Suppressor macrophage treated with lipopolysaccharide for 1 hour (primary cell): ENCODE measurements at regions not wholly inside any gene's neighbourhood (a gene's known extent, or its start where the extent isn't known, plus 50 kb on each side); places are given as distances from the start of the nearest gene placed in this dataset.
"Not testable (repeated sequence)": the region's sequence is repeated elsewhere in the genome, so short reads cannot be mapped to it uniquely, and the experiment has no call there.

Experiments used
- DNase-seq, 3 donors: peaks; one replicate each; pipeline ENCODE4 v3.0.0-alpha.2; 2020 to 2022

GRCh38 chr16:86243571-86244154, 266.7 kb upstream of the FOXF1 start:
- no peak for DNase-seq

GRCh38 chr16:86244158-86244557, 266.2 kb upstream of the FOXF1 start:
- no peak for DNase-seq

GRCh38 chr16:86244936-86245335, 265.4 kb upstream of the FOXF1 start:
- no peak for DNase-seq

- DNase-seq, result no peak
These were observed 265.0 kb upstream of the FOXF1 start for GRCh38 chr16:86245351-86245750.

- DNase-seq, result peak in 2 of 3 donors; percentile 10 to 27
These were observed 264.4 kb upstream of the FOXF1 start for GRCh38 chr16:86245895-86246294.

GRCh38 chr16:86248310-86248905, 261.9 kb upstream of the FOXF1 start:
- no peak for DNase-seq

GRCh38 chr16:86249631-86250030, 260.7 kb upstream of the FOXF1 start:
- DNase-seq, result no peak

GRCh38 chr16:86251682-86252081, 258.6 kb upstream of the FOXF1 start:
- DNase-seq, result no peak

- DNase-seq, result peak; percentile 23 to 71 (median 46)
These were observed 257.7 kb upstream of the FOXF1 start for GRCh38 chr16:86252596-86252995.

GRCh38 chr16:86255966-86256365, 254.4 kb upstream of the FOXF1 start:
- DNase-seq, result no peak

- DNase-seq, result no peak
These were observed 253.3 kb upstream of the FOXF1 start for GRCh38 chr16:86256995-86257394.

GRCh38 chr16:86257546-86257945, 252.8 kb upstream of the FOXF1 start:
- no peak for DNase-seq

GRCh38 chr16:86258713-86259112, 251.6 kb upstream of the FOXF1 start:
- no peak for DNase-seq

- DNase-seq, result no peak
These were observed 250.8 kb upstream of the FOXF1 start for GRCh38 chr16:86259499-86259898.

- DNase-seq, result no peak
These were observed 248.9 kb upstream of the FOXF1 start for GRCh38 chr16:86261379-86261778.

GRCh38 chr16:86267657-86268056, 242.7 kb upstream of the FOXF1 start:
- not testable (repeated sequence) for DNase-seq

- no peak for DNase-seq
These were observed 239.6 kb upstream of the FOXF1 start for GRCh38 chr16:86270696-86271095.

- DNase-seq, result no peak
These were observed 237.6 kb upstream of the FOXF1 start for GRCh38 chr16:86272744-86273143.

- DNase-seq, result no peak
These were observed 233.1 kb upstream of the FOXF1 start for GRCh38 chr16:86277221-86277620.

- not testable (repeated sequence) for DNase-seq
These were observed 232.5 kb upstream of the FOXF1 start for GRCh38 chr16:86277859-86278258.

- DNase-seq, result no peak
These were observed 228.9 kb upstream of the FOXF1 start for GRCh38 chr16:86281421-86281820.

GRCh38 chr16:86283944-86284343, 226.4 kb upstream of the FOXF1 start:
- no peak for DNase-seq

- DNase-seq, result no peak
These were observed 224.9 kb upstream of the FOXF1 start for GRCh38 chr16:86285421-86285820.

- DNase-seq, result no peak
These were observed 224.1 kb upstream of the FOXF1 start for GRCh38 chr16:86285938-86286921.
